ENCODE measurements at regions not wholly inside any gene's neighbourhood (a gene's known extent, or its start where the extent isn't known, plus 50 kb on each side); places are given as distances from the start of the nearest gene placed in this dataset.

DNA sequence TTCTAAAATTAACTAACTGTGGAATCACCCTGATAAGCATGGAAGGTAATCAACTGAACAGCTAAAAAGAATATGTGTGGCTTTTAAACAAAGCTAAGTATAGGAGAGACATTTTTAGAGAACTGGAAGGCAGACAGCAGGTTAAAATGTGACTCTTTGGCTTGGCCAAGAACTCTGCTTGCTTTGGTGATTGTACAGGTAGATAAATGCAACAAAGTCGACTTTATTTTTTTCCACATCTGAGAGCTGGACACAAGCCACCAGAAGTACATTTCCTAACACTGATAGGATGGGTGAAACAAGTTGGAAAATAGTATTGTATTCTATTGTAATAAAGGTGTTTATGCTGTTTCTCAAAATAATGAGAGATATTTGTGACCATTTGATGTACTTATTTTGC, 84.1 kb downstream of the RBMX2 start:
- TF ChIP-seq, protein P1, sequence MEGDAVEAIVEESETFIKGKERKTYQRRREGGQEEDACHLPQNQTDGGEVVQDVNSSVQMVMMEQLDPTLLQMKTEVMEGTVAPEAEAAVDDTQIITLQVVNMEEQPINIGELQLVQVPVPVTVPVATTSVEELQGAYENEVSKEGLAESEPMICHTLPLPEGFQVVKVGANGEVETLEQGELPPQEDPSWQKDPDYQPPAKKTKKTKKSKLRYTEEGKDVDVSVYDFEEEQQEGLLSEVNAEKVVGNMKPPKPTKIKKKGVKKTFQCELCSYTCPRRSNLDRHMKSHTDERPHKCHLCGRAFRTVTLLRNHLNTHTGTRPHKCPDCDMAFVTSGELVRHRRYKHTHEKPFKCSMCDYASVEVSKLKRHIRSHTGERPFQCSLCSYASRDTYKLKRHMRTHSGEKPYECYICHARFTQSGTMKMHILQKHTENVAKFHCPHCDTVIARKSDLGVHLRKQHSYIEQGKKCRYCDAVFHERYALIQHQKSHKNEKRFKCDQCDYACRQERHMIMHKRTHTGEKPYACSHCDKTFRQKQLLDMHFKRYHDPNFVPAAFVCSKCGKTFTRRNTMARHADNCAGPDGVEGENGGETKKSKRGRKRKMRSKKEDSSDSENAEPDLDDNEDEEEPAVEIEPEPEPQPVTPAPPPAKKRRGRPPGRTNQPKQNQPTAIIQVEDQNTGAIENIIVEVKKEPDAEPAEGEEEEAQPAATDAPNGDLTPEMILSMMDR (conservative IDR thresholded peaks at IDR 0.05; ENCODE audit: low read depth, low read length): no peak
- no peak for TF ChIP-seq EZH2 (IDR thresholded peaks at IDR 0.05; ENCODE audit: borderline replicate concordance, low read depth, low read length, poor library complexity, severe bottlenecking)
